ENCODE measurements at regions not wholly inside any gene's neighbourhood (a gene's known extent, or its start where the extent isn't known, plus 50 kb on each side); places are given as distances from the start of the nearest gene placed in this dataset.
"Not testable (repeated sequence)": the region's sequence is repeated elsewhere in the genome, so short reads cannot be mapped to it uniquely, and the experiment has no call there.

GRCh38 chr12:131226345-131227265, 272.9 kb downstream of the ADGRD1 start:
- Histone ChIP-seq H3K27me3 (ENCODE audit: insufficient read depth, low read depth, severe bottlenecking) (no peaks in the 10 kb centered on the region), H3K27ac (peak overlapping the region; percentile 12; the same call in 1 of the 2 replicates), H3K36me3 (no peaks in the 10 kb centered on the region), H3K9me3 (ENCODE audit: severe bottlenecking) (no peaks in the 10 kb centered on the region), H3K4me3 (ENCODE audit: low read depth, low read length) (no peak overlapping the region)
- peak; percentile 68 for TF ChIP-seq CTCF (IDR thresholded peaks at IDR 0.05; ENCODE audit: low read depth, low read length)
- peak; percentile 89 for DNase-seq

DNA sequence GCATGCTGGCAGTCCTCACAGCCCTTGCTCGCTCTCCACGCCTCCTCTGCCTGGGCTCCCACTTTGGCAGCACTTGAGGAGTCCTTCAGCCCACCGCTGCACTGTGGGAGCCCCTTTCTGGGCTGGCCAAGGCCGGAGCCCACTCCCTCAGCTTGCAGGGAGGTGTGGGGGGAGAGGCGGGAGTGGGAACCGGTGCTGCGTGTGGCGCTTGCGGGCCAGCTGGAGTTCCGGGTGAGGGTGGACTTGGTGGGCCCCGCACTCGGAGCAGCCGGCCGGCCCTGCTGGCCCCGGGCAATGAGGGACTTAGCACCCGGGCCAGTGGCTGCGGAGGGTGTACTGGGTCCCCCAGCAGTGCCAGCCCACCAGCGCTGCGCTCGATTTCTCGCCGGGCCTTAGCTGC, 273.9 kb downstream of the ADGRD1 start:
- H3K36me3 ChIP-seq; H3K4me3 ChIP-seq (ENCODE audit: low read depth, low read length); H3K27ac ChIP-seq: not testable (repeated sequence)

GRCh38 chr12:131229079-131229425, 275.3 kb downstream of the ADGRD1 start:
- not testable (repeated sequence) for H3K9me3 ChIP-seq (ENCODE audit: severe bottlenecking); H3K27me3 ChIP-seq (ENCODE audit: insufficient read depth, low read depth, severe bottlenecking); H3K4me3 ChIP-seq (ENCODE audit: low read depth, low read length); H3K36me3 ChIP-seq; DNase-seq
- H3K27ac ChIP-seq = peak overlapping the region; percentile 75

More for the DNA sequence above, 273.9 kb downstream of the ADGRD1 start:
- not testable (repeated sequence) for H3K27me3 ChIP-seq (ENCODE audit: insufficient read depth, low read depth, severe bottlenecking); DNase-seq; H3K9me3 ChIP-seq (ENCODE audit: severe bottlenecking)

GRCh38 chr12:131229426-131230339, 276.0 kb downstream of the ADGRD1 start:
- Histone ChIP-seq H3K27me3 (ENCODE audit: insufficient read depth, low read depth, severe bottlenecking) (no peaks in the 10 kb centered on the region), H3K9me3 (ENCODE audit: severe bottlenecking) (peaks cover 4% of the 10 kb centered on the region), H3K4me3 (ENCODE audit: low read depth, low read length) (peak overlapping the region; percentile 40), H3K27ac (peak overlapping the region; percentile 75), H3K36me3 (no peaks in the 10 kb centered on the region)
- DNase-seq = peak; percentile 96
- TF ChIP-seq CTCF (IDR thresholded peaks at IDR 0.05; ENCODE audit: low read depth, low read length) = peak; percentile 50

GRCh38 chr12:131230340-131231031, 276.8 kb downstream of the ADGRD1 start:
- peak overlapping the region; percentile 75 for H3K27ac ChIP-seq
- peak overlapping the region; percentile 40 for H3K4me3 ChIP-seq (ENCODE audit: low read depth, low read length)
- no peaks in the 10 kb centered on the region for H3K27me3 ChIP-seq (ENCODE audit: insufficient read depth, low read depth, severe bottlenecking)
- peak; percentile 40; the same call in 1 of the 2 replicates for TF ChIP-seq CTCF (IDR thresholded peaks at IDR 0.05; ENCODE audit: low read depth, low read length)
- H3K9me3 ChIP-seq (ENCODE audit: severe bottlenecking) = peaks cover 4% of the 10 kb centered on the region
- no peaks in the 10 kb centered on the region for H3K36me3 ChIP-seq
- peak; percentile 46 for DNase-seq

- H3K27ac ChIP-seq = peak overlapping the region; percentile 75
- H3K36me3 ChIP-seq = no peaks in the 10 kb centered on the region
- no peak for DNase-seq
- TF ChIP-seq CTCF (IDR thresholded peaks at IDR 0.05; ENCODE audit: low read depth, low read length) = no peak
- peaks cover 4% of the 10 kb centered on the region for H3K9me3 ChIP-seq (ENCODE audit: severe bottlenecking)
- H3K4me3 ChIP-seq (ENCODE audit: low read depth, low read length) = no peak overlapping the region
- no peaks in the 10 kb centered on the region for H3K27me3 ChIP-seq (ENCODE audit: insufficient read depth, low read depth, severe bottlenecking)
These were observed 277.6 kb downstream of the ADGRD1 start for GRCh38 chr12:131231032-131231980.
